Stimulated activated CD8-positive, alpha-beta memory T cell treated with anti-CD3 and anti-CD28 coated beads, Interleukin-12 subunit alpha, Interleukin-12 subunit beta, amount 100 ng/mL, for 24 hours (primary cell): ENCODE measurements at regions not wholly inside any gene's neighbourhood (a gene's known extent, or its start where the extent isn't known, plus 50 kb on each side); places are given as distances from the start of the nearest gene placed in this dataset.

Experiments
- DNase-seq: peaks from one replicate; pipeline ENCODE4 v3.0.0-alpha.2; 2020; ENCODE audit errors: extremely low read depth

- no peak for DNase-seq
Observed at GRCh38 chr2:2717406-2717805, 386.3 kb upstream of the MYT1L start.

- DNase-seq, result no peak
Observed at GRCh38 chr2:2716771-2717170, 385.7 kb upstream of the MYT1L start.

- DNase-seq, result no peak
Observed at GRCh38 chr2:2715036-2715818, 384.2 kb upstream of the MYT1L start.

- no peak for DNase-seq
Observed at GRCh38 chr2:2714408-2714807, 383.3 kb upstream of the MYT1L start.

- no peak for DNase-seq
Observed at GRCh38 chr2:2709431-2709770, 378.3 kb upstream of the MYT1L start.

GRCh38 chr2:2708575-2709430 is 377.7 kb upstream of the MYT1L start:
- no peak for DNase-seq

- no peak for DNase-seq
Observed at GRCh38 chr2:2707206-2707991, 376.3 kb upstream of the MYT1L start.

- no peak for DNase-seq
Observed at GRCh38 chr2:2706306-2706705, 375.2 kb upstream of the MYT1L start.

- DNase-seq, result no peak
Observed at GRCh38 chr2:2705871-2706270, 374.8 kb upstream of the MYT1L start.

- no peak for DNase-seq
Observed at GRCh38 chr2:2704428-2705090, 373.5 kb upstream of the MYT1L start.

GRCh38 chr2:2703762-2704427 is 372.8 kb upstream of the MYT1L start:
- no peak for DNase-seq

GRCh38 chr2:2703172-2703571 is 372.1 kb upstream of the MYT1L start:
- no peak for DNase-seq

- DNase-seq, result no peak
Observed at GRCh38 chr2:2702385-2702784, 371.3 kb upstream of the MYT1L start.

- DNase-seq, result no peak
Observed at GRCh38 chr2:2701813-2702212, 370.7 kb upstream of the MYT1L start.

- DNase-seq, result no peak
Observed at GRCh38 chr2:2701176-2701781, 370.2 kb upstream of the MYT1L start.

GRCh38 chr2:2699121-2699505 is 368.0 kb upstream of the MYT1L start:
- DNase-seq, result no peak

- DNase-seq, result no peak
Observed at GRCh38 chr2:2698182-2699120, 367.4 kb upstream of the MYT1L start.

- no peak for DNase-seq
Observed at GRCh38 chr2:2696733-2697455, 365.8 kb upstream of the MYT1L start.

GRCh38 chr2:2696325-2696724 is 365.2 kb upstream of the MYT1L start:
- DNase-seq, result no peak
